HG03354 (cell line): ENCODE measurements at regions not wholly inside any gene's neighbourhood (a gene's known extent, or its start where the extent isn't known, plus 50 kb on each side); places are given as distances from the start of the nearest gene placed in this dataset.
"Not testable (repeated sequence)": the region's sequence is repeated elsewhere in the genome, so short reads cannot be mapped to it uniquely, and the experiment has no call there.

Experiments
- ATAC-seq: cut with Tn5 transposase; IDR thresholded peaks from one replicate; pipeline ENCODE4 v1.9.1; 2021; ENCODE audit warnings: mild to moderate bottlenecking; ENCODE audit not compliant: unreplicated experiment, poor library complexity, severe bottlenecking

GRCh38 chr10:65355141-65355680 is 1570.6 kb upstream of the LRRTM3 start:
- no peak for ATAC-seq

GRCh38 chr10:65358565-65358964 is 1567.3 kb upstream of the LRRTM3 start:
- no peak for ATAC-seq

GRCh38 chr10:65360497-65360896 is 1565.3 kb upstream of the LRRTM3 start:
- ATAC-seq, result no peak

- ATAC-seq, result no peak
These were observed 1560.0 kb upstream of the LRRTM3 start for GRCh38 chr10:65365878-65366277.

DNA sequence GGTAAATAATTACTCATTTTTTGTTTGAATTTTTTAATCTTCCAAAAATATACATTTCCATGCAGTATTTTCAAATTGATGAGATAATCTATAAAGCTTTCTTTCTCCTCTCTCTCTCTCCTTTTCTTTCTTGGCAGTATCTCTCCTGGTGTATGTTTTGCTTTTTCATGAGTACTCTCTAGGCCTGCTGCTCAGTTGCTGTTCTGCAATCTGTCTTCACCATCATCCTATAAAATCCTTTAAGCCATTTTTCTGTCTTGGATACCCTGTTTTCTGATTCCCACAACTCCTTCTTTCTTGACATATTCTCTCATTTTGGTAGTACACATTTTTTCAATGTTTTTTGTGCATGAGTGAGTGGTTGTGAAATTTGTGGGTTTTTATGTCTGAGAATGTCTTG is 1558.1 kb upstream of the LRRTM3 start:
- no peak for ATAC-seq

DNA sequence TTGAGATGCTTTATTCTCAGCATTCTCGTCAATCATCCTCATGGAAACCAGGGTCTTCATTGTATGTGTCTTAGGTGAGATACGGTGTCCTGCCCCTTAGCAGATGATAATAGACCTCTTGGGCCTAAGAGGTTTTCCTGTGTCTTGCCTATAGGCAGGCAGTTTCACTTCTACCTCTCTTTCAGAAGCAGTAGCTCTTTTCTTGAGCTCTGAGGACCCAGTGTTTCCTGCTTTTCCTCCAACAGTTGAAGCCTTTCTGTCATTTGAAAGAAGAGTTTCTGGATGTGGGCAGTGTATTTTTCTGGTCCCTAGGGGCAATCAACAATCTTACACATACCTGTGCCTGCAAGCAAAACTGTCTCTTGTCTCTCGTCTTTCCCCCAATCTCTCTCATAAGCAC is 1550.3 kb upstream of the LRRTM3 start:
- no peak for ATAC-seq

DNA sequence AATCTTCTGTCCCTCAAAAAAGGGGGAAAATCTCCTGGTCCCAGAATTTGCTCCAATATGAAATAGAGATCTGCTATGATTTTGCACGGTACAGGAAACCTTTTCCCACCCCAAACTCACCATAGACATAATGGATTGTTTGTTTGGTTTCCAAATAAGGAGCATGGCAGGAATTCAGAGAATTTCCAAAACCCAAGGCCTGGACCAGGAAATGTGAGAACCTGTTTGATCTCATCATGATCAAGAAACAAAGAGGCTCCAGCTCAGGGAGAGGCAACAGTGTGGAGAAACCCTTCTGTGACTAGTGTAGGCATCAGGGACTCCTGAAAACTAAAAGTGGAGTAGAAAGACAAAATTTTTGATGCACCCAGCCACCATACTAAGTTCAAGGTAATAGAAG is 1548.1 kb upstream of the LRRTM3 start:
- no peak for ATAC-seq

- peak; percentile 75 for ATAC-seq
These were observed 1531.1 kb upstream of the LRRTM3 start for GRCh38 chr10:65394502-65395297.

DNA sequence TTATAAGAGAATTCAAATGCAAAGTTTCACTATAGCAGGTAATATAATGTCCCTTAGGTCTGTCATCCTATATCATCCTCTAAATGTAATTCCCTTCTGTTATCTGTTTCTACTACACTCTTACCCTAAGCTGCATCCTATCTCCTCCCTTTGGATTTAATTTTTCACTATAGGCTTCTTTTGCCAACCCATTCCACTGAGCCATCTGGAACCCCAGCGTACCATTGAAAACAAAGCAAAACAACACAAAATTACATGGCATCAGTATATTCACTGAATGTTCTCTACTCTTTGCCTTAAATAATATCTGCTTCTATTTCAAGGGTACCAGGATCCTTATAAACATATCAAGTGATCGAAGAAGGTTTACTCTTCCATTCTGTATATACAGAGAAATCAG is 1530.2 kb upstream of the LRRTM3 start:
- no peak for ATAC-seq

GRCh38 chr10:65396997-65397396 is 1528.8 kb upstream of the LRRTM3 start:
- ATAC-seq, result no peak

DNA sequence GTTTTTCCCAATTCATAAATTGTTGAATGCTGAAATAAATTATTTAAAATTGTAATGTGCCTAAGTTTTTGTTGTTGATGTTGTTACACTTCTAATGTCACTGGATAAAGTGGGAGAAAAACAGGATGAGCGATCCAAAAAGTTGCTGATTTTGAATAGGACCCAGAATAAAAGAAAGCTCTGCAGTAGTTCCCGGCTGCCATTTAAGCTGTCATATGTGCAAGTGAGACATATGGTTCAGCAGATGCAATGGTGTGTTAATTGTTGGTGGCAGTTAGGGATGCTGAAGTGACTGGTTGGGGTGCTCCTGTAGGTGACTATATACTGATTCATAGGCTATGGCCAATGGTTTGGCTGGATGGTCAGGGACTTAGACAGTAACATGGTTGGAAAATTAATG is 1517.4 kb upstream of the LRRTM3 start:
- ATAC-seq, result no peak

DNA sequence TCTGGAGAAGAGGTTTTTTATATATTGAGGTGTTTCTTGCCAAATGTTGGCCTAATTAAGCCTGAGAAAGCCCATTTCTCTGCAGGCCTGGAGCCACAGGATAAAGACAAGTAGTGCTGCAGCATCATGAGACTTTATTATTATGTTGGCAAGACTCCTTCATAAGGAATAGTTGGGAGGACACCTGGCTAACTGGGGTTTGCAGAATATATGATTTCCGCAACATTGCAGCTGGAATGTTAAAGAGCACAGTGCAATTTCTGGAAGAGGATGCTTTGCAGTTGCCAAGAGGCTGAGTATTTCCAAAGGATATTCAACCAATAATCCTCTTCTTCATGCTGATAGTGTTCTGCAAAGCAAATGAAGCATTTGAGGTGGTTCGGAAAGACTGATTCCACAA is 1512.8 kb upstream of the LRRTM3 start:
- no peak for ATAC-seq

- ATAC-seq, result no peak
These were observed 1510.5 kb upstream of the LRRTM3 start for GRCh38 chr10:65415318-65415717.

DNA sequence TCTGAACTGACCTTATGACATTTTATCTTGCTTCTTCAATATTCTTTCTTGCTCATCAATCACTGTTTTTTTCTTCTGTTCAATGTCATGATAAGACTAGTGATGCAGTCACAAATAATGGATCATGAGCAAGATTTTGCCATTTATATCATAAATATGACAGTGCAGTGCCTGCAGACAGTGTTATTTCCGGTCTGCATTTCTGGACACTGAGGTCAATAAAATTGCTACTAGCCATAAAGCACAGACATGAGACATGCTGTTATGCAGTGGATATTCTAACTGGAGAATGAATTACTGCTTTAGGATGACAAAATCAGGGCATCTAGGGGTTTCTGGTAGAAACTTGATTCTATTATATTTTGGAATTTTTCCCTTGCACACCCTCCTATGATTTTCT is 1509.7 kb upstream of the LRRTM3 start:
- ATAC-seq, result no peak

GRCh38 chr10:65419629-65420028 is 1506.2 kb upstream of the LRRTM3 start:
- no peak for ATAC-seq

DNA sequence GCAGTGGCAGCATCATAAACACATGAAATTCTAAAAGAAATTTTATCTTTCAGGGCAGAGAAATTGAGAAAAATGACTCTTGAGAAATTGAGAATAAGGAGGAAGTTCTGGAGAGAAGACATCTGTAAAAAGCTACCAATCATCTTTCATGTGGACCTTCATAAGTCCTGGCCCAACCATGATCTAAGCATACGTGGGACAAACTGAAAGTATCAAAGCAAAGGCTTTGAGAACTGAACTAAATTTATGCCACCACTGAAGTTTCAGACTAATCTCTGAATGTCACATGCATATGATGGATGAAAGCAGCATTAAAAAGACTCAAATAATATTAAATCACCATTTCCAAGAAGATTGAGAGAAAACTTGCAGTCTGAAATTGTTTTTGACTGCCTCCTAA is 1502.8 kb upstream of the LRRTM3 start:
- no peak for ATAC-seq

DNA sequence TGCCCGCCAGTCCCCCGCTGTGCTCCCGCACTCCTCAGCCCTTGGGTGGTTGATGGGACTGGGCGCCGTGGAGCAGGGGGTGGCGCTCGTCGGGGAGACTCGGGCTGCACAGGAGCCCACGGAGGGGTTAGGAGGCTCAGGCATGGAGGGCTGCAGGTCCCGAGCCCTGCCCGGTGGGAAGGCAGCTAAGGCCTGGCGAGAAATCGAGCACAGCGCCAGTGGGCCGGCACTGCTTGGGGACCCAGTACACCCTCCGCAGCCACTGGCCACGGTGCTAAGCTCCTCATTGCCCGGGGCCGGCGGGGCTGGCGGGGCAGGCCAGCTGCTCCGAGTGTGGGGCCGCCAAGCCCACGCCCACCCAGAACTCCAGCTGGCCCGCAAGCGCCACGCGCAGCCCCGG is 1496.5 kb upstream of the LRRTM3 start:
- not testable (repeated sequence) for ATAC-seq

- ATAC-seq, result peak; percentile 74
These were observed 1494.9 kb upstream of the LRRTM3 start for GRCh38 chr10:65430979-65431378.

GRCh38 chr10:65470986-65471385 is 1454.8 kb upstream of the LRRTM3 start:
- no peak for ATAC-seq

GRCh38 chr10:65482848-65483247 is 1443.0 kb upstream of the LRRTM3 start:
- ATAC-seq, result no peak

- ATAC-seq, result no peak
These were observed 1434.0 kb upstream of the LRRTM3 start for GRCh38 chr10:65491799-65492198.

DNA sequence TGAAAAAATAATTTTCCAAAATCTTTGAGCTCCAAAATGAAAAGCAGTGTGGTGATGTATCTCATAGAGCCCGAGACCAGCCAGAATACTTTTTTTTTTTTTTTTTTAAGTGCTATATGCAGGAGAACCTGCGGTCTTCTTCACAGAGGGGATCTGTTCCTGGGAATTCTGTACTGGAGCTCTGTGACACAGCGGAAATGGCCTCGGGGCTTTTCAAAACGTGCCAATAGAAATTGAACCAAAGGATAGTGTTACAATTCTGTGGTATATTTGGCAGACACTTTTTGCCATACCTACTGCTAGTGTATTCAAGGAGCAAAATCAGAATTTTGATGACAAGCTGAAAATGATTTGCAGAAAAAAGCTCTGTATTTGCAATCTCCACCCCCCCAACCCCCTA is 1429.3 kb upstream of the LRRTM3 start:
- no peak for ATAC-seq
